GM12865 (cell line): ENCODE measurements at regions not wholly inside any gene's neighbourhood (a gene's known extent, or its start where the extent isn't known, plus 50 kb on each side); places are given as distances from the start of the nearest gene placed in this dataset.

Source experiments
- DNase-seq: peaks from one replicate; pipeline ENCODE4 v3.0.0; 2010; ENCODE audit warnings: low read depth
- H3K4me3 ChIP-seq: 2 replicates; pipeline ENCODE4 v1.5.1; 2011; ENCODE audit warnings: mild to moderate bottlenecking, low read depth, low read length, control low read depth
- CTCF ChIP-seq: IDR thresholded peaks from 2 replicates; pipeline ENCODE4 v1.5.1; 2011; ENCODE audit warnings: low read length, control low read depth, low read depth, inconsistent platforms; ENCODE audit not compliant: insufficient read depth; ENCODE audit errors: missing control alignments

- DNase-seq, result no peak
These were observed 811.4 kb upstream of the TMEM132C start for GRCh38 chr12:127455347-127456265.

GRCh38 chr12:127457726-127458125 lies 809.2 kb upstream of the TMEM132C start:
- no peak for DNase-seq
- H3K4me3 ChIP-seq, result no peak overlapping the region
- no peak for TF ChIP-seq CTCF

More at GRCh38 chr12:127455347-127456265, 811.4 kb upstream of the TMEM132C start:
- no peak for TF ChIP-seq CTCF
- no peak overlapping the region for H3K4me3 ChIP-seq

- DNase-seq, result no peak
- TF ChIP-seq CTCF, result no peak
- no peak overlapping the region for H3K4me3 ChIP-seq
These were observed 807.8 kb upstream of the TMEM132C start for GRCh38 chr12:127459166-127459565.

GRCh38 chr12:127459687-127460086 lies 807.3 kb upstream of the TMEM132C start:
- DNase-seq, result no peak
- TF ChIP-seq CTCF, result no peak
- H3K4me3 ChIP-seq, result no peak overlapping the region

GRCh38 chr12:127463237-127463636 lies 803.7 kb upstream of the TMEM132C start:
- no peak for DNase-seq
- H3K4me3 ChIP-seq, result no peak overlapping the region
- no peak for TF ChIP-seq CTCF

- TF ChIP-seq CTCF, result no peak
- no peak for DNase-seq
These were observed 797.6 kb upstream of the TMEM132C start for GRCh38 chr12:127469331-127469730.

More at GRCh38 chr12:127469331-127469730, 797.6 kb upstream of the TMEM132C start:
- H3K4me3 ChIP-seq, result no peak overlapping the region
